HFF-Myc (cell line): ENCODE measurements at regions not wholly inside any gene's neighbourhood (a gene's known extent, or its start where the extent isn't known, plus 50 kb on each side); places are given as distances from the start of the nearest gene placed in this dataset.

Experiments used
- DNase-seq: peaks from one replicate; pipeline ENCODE4 v3.0.0-alpha.2; 2011; ENCODE audit warnings: low read depth; ENCODE audit errors: extremely low read depth
- H3K4me3 ChIP-seq: replicated peaks from 2 replicates; pipeline ENCODE4 v1.5.1; 2011; ENCODE audit warnings: low read depth, mild to moderate bottlenecking, control low read depth, low read length
- TF ChIP-seq, protein P1 (sequence below): IDR thresholded peaks from 2 replicates; pipeline ENCODE4 v1.5.1; 2012; ENCODE audit warnings: mild to moderate bottlenecking, low read depth, low read length, control low read depth; ENCODE audit errors: missing control alignments

DNA sequence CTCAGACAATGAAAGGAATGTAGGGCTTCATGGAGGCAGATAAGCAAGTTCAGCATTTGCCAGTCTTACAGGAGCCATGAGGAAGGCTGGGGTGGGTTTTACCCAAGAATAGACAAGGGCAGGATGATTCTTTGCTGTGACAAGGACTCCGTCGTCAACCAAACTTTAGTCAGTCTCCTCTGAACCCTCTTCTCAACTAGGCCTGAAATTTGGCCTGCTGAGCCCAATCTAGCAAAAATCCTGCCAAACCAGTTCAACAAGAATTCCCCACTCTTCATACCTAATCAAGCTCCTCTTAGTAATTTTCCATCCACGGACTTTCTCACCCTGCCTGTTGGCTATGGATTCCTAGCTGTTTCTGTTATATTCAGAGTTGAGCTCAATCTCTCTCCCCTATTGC, 280.5 kb downstream of the TBL1XR1 start:
- no peak for DNase-seq
- no peak overlapping the region for H3K4me3 ChIP-seq
- TF ChIP-seq, protein P1, sequence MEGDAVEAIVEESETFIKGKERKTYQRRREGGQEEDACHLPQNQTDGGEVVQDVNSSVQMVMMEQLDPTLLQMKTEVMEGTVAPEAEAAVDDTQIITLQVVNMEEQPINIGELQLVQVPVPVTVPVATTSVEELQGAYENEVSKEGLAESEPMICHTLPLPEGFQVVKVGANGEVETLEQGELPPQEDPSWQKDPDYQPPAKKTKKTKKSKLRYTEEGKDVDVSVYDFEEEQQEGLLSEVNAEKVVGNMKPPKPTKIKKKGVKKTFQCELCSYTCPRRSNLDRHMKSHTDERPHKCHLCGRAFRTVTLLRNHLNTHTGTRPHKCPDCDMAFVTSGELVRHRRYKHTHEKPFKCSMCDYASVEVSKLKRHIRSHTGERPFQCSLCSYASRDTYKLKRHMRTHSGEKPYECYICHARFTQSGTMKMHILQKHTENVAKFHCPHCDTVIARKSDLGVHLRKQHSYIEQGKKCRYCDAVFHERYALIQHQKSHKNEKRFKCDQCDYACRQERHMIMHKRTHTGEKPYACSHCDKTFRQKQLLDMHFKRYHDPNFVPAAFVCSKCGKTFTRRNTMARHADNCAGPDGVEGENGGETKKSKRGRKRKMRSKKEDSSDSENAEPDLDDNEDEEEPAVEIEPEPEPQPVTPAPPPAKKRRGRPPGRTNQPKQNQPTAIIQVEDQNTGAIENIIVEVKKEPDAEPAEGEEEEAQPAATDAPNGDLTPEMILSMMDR = no peak

DNA sequence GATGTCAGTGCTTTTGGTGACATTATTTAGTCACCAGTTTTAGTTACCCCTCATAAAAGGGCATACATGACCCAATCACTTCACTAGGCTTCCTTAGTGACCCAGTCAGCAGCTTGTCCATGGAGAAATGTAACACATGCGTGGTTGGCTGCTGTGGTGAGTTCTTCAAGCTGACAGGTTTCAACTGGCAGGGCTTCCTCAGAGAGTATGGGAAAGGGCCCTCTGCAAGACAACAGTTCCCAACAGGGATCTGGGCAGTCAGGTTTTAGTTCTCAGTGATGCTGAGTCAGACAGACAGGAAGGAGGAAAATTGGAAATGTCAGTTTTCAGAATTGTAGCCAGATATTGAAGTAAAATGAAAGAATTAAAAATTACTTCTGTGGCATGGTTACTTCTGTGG, 282.5 kb downstream of the TBL1XR1 start:
- no peak for DNase-seq
- TF ChIP-seq, protein P1 = no peak
- H3K4me3 ChIP-seq = no peak overlapping the region

DNA sequence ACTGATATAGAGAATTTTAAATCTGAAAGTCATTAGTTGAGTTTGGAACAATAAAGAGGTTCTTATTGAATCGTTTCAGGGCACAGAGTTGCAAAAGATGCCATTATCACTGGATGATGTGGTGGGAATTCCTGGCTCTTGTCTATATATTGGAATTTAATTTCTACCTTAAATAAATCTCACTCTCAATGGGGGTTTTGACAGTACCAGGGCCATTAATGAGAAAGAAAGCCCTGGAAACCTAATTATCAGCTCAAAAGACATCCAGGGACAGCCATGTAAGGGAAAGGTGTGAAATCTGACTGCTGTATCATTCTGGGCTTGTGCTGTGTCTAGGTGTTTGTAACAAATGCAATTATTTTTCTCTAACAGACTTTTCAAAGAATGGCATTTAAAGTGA, 285.7 kb downstream of the TBL1XR1 start:
- TF ChIP-seq, protein P1 = no peak
- no peak overlapping the region for H3K4me3 ChIP-seq
- no peak for DNase-seq

DNA sequence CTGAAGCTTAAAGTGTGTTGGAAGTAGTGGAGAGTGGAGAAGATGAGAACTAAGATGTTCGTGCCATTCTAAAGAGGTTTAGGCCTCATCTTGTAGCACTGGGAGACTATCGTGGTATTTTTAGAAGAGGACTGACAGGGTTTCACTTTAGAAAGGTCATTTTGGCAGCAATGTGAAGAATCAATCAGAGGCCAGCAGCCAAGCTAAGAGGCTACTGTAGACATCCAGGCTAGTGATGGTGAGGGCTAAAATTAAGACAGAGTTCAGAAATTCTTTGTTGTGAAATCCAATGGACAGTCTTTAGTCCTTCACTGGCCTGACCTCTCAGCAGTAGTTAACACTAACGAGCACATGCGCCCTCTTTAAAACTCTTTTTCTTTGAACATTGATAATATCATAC, 288.2 kb downstream of the TBL1XR1 start:
- no peak overlapping the region for H3K4me3 ChIP-seq
- TF ChIP-seq, protein P1 = no peak
- DNase-seq = no peak

DNA sequence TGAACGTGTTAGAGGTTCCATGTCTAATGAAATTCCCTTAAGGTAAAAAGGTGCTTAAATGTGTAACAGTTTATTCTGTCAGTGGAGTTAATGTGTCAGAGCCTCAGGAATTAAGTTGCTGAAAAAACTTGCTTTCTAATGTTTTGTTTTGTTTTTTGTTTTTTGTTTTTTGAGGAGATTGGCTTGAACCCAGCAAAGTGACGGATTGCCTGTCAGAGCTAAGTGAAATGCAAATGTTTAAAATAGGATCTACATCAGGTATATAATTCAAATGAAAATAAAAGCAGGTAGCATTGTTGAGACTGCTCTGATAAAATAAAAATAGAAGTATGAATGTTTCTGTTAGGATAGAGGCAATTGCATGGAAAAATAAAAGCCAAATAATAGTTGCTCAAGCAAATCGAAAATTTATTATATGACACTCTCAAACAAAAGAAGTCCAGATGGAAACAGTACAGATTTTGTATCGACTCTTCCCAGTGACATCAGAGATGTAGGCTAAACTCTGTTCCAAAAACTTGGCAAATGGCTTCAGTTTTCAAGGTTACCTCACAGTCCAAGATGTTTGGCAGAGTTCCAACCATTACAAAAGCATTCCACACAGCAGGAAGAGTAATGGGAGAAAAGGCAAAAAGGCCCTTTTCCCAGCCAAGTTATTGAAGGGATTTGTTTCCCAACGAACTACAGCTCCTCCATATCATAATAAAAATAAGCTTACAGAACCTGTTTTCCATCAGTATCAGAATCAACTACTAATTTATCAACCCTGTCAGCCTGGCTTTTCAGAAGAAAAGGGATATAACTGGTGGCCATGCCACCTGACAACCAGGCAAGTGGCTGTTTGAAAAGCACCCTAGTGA, 291.0 kb downstream of the TBL1XR1 start:
- H3K4me3 ChIP-seq = no peak overlapping the region
- TF ChIP-seq, protein P1 = no peak
- DNase-seq = peak; percentile 59

DNA sequence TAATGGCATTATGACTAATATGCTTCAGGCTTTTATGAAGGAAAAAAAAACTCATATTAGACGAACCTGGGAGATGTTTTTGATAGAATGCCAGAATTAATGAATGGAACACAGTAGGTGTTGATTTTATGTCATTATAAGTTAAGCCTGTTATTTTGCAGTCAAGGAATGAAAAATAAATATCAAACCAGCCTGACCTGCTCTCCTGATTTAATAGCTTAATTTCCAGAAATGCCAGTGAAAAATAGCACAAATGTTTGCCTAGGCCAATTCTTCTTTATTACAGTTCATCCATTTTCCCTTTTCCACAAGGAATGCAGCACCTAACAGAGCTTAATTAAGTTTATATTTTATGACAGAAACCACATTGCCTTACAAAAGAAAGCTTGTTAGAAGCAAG, 292.0 kb downstream of the TBL1XR1 start:
- TF ChIP-seq, protein P1 = no peak
- DNase-seq = no peak

More for the DNA sequence above, 292.0 kb downstream of the TBL1XR1 start:
- no peak overlapping the region for H3K4me3 ChIP-seq
